HS-5 (cell line): ENCODE measurements at regions not wholly inside any gene's neighbourhood (a gene's known extent, or its start where the extent isn't known, plus 50 kb on each side); places are given as distances from the start of the nearest gene placed in this dataset.

ENCODE experiments used
- DNase-seq: peaks from one replicate; pipeline ENCODE4 v3.0.0-alpha.2; 2012; ENCODE audit warnings: low read depth

DNA sequence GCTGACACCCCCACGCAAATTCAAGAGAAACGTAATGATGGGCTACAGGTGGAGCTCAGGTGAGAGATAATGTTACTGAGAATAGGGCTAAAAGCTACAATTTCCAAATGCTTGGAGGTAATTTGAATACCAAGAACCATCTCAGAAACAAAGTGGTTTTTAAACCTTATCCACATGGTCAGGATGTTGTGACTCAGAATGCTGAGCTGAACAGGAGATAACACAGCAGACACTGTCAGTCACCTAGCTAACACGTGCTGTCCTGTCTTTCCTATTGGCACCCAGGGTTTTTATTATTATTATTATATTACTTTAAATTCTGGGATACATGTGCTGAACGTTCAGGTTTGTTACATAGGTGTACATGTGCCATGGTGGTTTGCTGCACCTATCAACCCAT is 233.0 kb upstream of the MAF start:
- DNase-seq, result no peak

- DNase-seq, result no peak
Measured at GRCh38 chr16:79826732-79827475, 226.4 kb upstream of the MAF start.

DNA sequence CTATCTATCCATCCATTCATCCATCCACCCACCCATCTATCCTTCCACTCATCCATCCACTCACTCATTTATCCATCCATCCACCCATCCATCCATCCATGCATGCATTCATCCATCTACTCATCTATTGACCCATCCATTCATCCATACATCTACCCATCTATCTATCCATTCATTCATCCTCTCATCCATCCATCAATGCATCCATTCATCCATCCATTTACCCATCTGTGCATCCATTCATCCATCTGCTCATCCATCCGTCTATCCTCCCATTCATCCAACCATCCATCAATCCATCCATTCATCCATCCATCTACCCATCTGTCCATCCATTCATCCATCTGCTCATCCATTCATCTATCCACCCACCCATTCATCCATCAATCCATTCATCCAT is 224.5 kb upstream of the MAF start:
- DNase-seq, result no peak

- DNase-seq, result no peak
Measured at GRCh38 chr16:79823639-79824038, 223.1 kb upstream of the MAF start.

DNA sequence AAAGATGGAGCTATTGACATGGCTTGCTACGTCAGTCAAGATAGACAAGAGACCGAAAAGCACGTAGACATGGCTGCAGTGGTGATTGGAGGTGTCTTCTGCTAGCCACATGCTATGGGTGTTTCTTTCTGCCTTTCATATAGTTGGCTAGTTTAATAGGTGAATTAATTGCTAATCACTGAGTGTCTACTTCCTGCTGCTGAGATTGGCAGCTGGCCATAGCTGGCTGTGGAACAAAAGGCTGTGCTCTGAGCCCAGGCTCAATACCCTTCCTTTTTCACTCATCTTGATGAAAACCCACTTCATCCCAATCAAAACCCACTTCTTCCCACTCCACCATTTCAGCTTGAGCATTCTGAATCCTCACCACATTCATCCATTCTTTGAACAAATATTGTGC is 221.4 kb upstream of the MAF start:
- DNase-seq, result no peak

DNA sequence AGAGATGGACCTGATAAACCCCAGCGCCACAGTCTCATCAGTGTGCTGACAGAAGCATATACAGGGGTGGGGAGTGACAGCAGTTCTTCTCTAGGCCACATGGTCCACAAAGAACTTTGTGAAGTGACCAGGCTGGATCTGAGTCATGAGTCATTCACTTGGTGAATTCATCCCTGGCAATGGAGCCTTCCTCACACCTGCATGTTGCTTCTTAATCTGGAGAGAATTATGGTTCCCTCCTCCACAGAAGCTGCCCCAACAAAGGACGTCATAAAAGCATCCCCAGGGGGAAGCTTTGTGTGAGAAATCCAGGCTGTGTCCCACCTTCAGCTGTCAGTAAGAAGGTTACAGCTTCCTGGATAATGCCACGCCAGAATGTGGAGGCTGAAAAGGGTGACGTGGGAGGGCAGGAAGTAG is 215.6 kb upstream of the MAF start:
- no peak for DNase-seq

- no peak for DNase-seq
Measured at GRCh38 chr16:79815049-79815448, 214.5 kb upstream of the MAF start.

DNA sequence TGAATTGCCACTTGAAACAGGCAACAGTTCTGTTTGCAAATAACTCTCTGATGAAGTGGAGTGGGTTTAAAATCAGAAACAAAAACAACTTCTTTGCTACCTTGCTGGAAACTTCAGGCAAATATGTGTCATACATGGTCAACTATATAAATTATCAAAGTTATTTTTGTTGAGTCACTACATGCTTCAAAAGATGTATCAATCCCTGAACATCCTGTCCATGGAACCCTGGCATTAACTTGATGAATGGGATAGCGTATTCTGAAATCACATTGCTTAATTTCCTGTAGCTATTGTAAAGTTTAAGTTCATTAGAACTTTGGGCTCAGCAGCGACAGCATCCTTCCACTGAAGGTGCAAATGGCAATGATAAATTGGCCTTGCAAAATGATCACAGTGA is 213.6 kb upstream of the MAF start:
- no peak for DNase-seq

DNA sequence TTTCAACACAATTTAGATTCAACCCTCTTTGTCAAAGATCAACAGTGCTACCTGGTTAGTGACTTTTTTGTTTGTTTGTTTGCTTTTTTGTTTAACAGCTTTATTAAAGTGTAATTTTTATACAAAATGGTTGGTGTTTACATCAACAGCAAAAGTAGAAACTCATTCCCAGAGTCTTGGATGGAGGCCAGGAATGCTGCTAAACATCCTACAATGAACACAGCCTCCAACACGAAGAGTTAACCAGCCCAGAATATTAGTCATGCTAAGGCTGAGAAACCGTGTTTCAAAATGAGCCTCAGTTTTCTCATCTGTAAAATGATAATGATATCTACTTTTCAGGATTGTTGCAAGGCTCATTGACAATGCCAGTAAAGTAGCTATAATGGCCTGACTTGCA is 211.0 kb upstream of the MAF start:
- DNase-seq, result no peak

GRCh38 chr16:79810449-79811189 is 210.1 kb upstream of the MAF start:
- DNase-seq, result no peak

DNA sequence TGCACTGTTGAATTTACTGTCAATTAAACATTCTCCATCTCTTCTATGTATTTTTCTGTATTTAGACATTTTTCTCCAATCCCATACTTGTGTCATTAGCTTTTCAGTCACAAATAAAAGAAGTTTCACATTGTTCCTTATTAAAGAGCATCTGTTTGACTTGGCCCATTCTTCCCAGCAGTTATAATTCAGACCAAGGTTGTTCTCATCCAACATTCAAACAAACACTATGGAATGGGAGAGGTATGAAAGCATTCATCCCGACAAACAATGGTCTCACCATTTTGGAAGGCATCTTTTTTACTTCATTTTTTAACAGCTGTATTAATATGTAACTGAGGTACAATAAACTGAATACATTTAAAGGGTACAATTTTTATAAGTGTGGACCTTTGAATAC is 208.8 kb upstream of the MAF start:
- DNase-seq, result no peak

GRCh38 chr16:79808731-79809130 is 208.2 kb upstream of the MAF start:
- no peak for DNase-seq

GRCh38 chr16:79806757-79807156 is 206.2 kb upstream of the MAF start:
- DNase-seq, result no peak

DNA sequence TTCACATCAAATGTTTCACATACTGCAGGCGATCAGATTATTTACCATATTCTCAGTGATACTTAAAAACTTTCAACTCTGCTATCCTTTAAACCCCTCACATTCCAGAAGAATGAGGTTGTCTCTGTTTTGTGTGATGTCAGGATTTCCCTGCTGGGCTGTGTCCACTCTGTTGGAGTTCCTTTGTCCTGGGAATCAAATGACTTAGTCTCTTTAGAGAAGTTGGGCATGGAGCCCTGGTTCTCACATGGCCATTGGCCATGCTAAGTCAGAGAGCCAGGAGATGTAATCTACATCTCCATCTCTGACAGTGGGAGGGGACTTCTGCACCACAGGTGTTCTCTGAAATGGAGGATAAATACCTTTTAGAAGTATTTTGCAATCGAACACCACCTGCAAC is 205.1 kb upstream of the MAF start:
- DNase-seq, result no peak

DNA sequence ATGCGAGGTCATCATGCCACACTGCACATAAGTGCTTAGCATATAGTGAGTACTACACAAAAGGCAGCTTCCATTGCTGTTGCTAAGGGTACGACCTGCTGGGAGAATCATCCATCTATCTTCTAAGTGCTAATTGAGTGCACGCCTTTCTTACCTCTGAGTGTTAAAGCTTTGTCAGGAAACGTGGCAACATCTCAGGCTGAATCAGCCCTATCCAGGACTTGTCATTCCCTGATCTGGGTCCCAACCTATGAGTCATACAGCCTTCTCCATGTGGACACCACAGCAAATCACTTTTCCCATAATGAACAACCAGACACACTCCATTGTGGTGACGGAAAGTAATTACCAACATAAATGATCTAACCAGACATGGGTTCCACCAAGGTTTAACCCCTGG is 201.1 kb upstream of the MAF start:
- DNase-seq, result no peak

DNA sequence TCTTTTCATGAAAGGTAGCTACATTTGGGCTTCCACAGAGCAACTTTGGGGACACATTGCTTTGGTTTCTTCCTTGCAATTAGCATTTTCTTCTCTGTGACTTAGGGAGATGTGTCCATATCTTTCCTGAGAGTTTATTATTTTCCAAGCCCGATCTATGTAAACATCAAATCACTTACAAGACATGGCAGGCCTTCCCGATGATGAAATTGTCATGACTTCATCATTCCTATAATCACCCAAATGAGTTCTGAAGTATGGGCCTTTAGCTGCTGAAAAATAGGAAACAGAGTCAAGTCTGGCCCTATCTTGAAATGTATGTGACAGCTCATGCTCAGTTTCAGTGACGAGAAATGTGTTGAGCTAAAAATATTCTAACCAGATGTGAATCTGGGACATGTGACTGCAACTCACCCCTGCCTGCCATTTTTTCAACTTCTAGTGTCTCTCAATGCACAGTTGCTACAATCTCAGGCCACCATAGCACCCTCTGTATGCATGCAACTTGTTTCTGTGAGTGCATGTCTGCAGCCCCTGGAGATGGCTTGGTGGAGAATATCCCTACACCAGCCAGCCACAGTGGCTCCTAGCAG is 199.6 kb upstream of the MAF start:
- DNase-seq, result no peak

DNA sequence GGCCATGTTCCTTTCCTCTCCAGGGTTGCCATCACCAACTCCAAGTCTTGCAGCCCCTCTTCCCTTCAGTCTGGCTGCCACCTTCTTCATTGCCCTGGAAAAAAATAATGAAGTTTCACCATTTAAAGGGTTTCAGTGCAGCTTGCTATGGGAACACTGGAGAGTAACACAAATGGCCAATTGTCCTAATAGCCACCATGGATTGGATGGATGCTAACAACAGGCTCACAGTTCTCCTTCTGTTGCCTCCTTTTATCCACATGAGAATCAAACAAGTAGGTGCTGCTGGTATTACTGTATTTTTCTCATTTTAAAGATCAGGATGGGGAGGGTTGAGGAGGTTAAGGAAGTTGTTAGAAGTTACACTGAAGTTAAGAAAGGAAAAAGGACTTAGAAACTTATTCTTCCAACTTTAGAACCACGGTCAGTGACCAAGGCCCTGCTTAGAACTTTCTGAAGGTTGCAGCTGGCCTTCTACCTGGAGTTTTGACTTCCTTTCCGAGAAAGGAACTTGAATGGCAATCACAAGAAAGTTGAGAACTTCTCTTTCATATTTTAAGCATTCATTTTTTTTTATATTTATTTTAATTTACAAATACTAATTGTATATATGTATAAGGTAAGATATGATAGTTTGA is 198.0 kb upstream of the MAF start:
- no peak for DNase-seq

- DNase-seq, result no peak
Measured at GRCh38 chr16:79797486-79797885, 196.9 kb upstream of the MAF start.

DNA sequence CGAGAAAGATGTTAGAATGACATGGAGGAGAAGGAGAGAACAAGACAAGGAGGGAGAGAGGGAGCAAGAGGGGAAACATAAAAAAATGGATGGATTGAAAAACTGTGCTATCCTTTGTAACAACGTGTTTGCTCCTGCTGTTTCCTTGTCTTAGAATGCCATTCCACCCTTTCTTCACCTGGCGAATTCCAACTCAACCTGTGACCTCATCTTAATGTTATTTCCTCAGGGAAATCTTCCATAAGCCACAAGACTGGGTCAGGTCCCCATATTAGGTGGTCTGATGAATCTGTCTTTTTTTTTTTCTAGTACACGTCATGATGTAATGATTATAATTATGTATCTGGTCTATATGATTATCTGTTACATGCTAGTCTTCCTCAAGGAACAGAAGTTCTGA is 195.0 kb upstream of the MAF start:
- no peak for DNase-seq

- DNase-seq, result no peak
Measured at GRCh38 chr16:79794941-79795340, 194.4 kb upstream of the MAF start.

DNA sequence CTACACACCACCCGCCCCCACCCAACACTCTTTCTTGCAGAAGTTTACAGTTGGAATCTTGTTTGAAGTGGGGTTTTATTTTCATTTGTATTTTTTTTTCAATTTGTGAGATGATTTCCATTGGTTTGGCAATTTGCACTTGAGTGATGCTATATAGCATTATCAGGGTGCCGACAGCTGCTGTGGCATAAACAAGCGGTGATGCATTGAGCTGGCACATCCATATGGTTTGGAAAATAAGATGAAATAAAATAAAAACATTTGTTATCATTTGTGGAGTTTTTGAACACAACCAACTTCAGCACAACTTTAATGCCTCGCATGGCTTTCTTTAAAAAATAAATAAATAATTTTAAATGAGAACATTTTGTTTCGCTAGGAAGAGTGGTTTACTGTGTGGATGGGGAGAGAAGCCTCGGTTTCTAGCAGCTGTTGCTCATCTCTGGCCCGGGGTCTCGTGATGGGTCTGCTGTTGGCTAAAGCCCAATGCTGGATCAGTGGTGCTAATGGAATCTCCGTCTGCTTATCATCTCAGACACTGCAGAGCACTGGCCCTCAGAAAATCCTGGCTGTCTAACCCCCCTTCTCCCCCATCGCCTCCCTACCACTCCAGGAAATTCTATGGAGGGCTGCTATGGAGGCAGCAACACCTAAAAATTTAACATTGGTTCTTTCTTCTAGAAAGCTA is 192.3 kb upstream of the MAF start:
- no peak for DNase-seq

DNA sequence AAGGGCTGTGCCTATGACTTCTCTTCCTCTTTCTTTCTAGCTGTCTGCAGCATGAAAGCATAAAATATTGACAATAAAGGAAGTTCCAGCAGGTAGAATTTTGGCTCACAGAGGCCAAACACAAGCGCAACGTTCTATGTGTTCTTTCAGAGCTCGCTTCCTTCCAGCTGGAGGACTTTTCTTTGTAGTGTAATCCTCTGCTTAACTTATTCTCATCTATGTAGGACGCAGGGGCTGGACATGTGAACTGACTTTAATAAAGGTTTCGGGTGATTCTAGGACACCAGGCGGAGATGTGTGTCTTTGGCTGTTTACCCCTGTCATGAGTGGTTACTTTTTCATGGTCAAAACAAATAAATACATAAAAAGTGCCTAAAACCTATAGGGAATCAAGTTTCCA is 191.5 kb upstream of the MAF start:
- no peak for DNase-seq
